ENCODE measurements at regions not wholly inside any gene's neighbourhood (a gene's known extent, or its start where the extent isn't known, plus 50 kb on each side); places are given as distances from the start of the nearest gene placed in this dataset.

DNA sequence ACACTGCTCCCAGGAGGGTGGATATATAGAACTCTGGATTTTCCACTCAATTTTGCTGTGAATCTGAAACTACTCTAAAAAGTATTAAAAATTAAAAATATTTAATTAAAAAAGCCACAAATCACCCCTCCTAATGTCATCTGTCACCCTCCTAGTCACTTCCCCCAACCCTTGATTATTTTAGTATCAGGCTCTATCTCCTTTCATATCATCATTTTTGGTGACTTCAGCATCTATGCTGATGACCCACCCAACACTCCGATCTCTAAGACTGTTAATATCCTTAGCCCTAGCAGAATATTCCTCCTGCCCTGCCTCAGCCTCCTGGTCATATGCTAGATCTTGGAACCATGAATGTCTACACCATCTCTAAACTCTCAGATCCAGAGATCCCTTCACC lies 128.3 kb upstream of the SLC1A4 start:
- H3K36me3 ChIP-seq = no peaks in the 10 kb centered on the region
- H3K4me1 ChIP-seq (replicated peaks) = peaks cover 8% of the 10 kb centered on the region
- H3K4me3 ChIP-seq = no peak overlapping the region
- H3K27me3 ChIP-seq (replicated peaks; ENCODE audit: insufficient read depth) = no peaks in the 10 kb centered on the region
- no peak overlapping the region for H3K27ac ChIP-seq
- 79% methylated on average over 1 of the region's 1 CpG for WGBS
- H3K9me3 ChIP-seq = no peaks in the 10 kb centered on the region
- DNase-seq (ENCODE audit: low spot score) = no peak
- intact Hi-C loops (cut with DNase I) = no loop called here
- TF ChIP-seq POLR2AphosphoS5 (IDR thresholded peaks at IDR 0.05) (no peak), POLR2A (IDR thresholded peaks at IDR 0.05) (no peak)
- TF ChIP-seq, protein P1, sequence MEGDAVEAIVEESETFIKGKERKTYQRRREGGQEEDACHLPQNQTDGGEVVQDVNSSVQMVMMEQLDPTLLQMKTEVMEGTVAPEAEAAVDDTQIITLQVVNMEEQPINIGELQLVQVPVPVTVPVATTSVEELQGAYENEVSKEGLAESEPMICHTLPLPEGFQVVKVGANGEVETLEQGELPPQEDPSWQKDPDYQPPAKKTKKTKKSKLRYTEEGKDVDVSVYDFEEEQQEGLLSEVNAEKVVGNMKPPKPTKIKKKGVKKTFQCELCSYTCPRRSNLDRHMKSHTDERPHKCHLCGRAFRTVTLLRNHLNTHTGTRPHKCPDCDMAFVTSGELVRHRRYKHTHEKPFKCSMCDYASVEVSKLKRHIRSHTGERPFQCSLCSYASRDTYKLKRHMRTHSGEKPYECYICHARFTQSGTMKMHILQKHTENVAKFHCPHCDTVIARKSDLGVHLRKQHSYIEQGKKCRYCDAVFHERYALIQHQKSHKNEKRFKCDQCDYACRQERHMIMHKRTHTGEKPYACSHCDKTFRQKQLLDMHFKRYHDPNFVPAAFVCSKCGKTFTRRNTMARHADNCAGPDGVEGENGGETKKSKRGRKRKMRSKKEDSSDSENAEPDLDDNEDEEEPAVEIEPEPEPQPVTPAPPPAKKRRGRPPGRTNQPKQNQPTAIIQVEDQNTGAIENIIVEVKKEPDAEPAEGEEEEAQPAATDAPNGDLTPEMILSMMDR (IDR thresholded peaks at IDR 0.05) = no peak

DNA sequence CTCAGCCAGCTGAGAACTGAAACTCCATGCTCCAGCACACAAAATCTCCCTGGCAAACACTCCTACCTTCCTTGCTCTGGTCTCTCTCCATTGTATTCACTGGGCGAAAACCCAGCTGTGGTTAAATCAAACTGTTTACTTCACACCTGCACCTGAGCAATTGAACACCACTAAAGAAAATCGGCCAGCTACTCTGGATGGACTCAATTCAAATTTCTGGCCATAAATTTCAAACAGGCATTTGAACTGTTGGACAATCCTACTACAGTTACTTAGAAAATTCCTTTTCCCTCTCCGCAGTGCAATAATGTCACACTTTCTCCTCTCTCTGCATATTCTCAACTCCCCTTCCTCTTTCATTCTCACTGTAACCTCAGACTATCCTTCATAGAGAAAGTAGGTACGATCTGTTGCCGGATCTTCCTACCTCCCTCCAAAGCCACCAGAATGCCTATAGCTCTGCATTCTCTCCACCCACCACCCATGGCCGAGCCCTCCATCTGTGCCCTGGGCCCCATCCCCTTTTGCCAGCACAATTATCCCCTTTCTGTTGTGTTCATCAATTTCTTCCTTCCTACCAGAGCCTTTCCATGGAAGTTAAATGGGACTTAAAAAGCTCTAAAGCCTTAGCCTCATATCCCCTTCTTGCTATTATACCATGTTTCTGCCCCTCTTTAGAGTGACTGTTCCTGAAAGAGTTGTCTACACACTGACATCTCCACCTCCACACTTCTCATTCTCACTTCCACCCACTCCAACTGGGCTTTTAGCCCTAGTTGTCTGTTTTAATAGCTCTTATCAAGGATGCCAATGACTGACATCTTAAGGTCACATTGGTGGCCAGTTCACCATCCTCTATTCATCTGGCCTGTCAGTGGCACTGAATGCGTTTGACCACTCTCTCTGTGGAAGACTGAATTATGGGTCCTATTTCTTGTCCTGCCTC lies 127.5 kb upstream of the SLC1A4 start:
- peak; percentile 28 for TF ChIP-seq POLR2AphosphoS5 (IDR thresholded peaks at IDR 0.05)
- TF ChIP-seq POLR2A (IDR thresholded peaks at IDR 0.05) = no peak
- 44% methylated on average over 7 of the region's 7 CpGs for WGBS
- no peak overlapping the region for H3K27ac ChIP-seq

DNA sequence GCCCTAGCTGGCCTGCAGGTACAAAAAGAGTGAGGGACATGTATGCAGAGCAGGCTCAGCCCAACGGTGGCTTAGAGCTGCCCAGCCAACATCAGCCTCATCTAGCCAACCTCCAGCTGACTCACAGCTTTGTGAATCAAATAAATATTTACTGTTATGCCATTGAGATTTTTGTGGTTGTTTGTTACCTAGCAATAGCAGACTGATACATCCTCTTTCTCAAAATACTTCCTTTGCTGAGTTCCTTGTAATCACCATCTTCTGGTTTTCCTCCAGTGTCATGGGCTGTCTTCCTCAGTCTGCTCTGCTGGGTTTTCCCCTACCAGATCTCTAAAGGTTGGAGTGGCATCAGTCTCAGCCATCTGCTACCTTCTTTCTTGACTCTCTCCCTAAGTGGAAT lies 126.6 kb upstream of the SLC1A4 start:
- no peaks in the 10 kb centered on the region for H3K27me3 ChIP-seq (replicated peaks; ENCODE audit: insufficient read depth)
- no peak overlapping the region for H3K4me3 ChIP-seq
- H3K4me1 ChIP-seq (replicated peaks) = peaks cover 11% of the 10 kb centered on the region
- intact Hi-C loops (cut with DNase I) = no loop called here
- no peaks in the 10 kb centered on the region for H3K36me3 ChIP-seq
- WGBS = 71% methylated on average over 1 of the region's 1 CpG
- no peaks in the 10 kb centered on the region for H3K9me3 ChIP-seq
- TF ChIP-seq, protein P1 (IDR thresholded peaks at IDR 0.05) = no peak
- TF ChIP-seq POLR2A (IDR thresholded peaks at IDR 0.05) (no peak), POLR2AphosphoS5 (IDR thresholded peaks at IDR 0.05) (no peak)
- DNase-seq (ENCODE audit: low spot score) = no peak
- no peak overlapping the region for H3K27ac ChIP-seq

More for the DNA sequence above, 127.5 kb upstream of the SLC1A4 start:
- no peak for DNase-seq (ENCODE audit: low spot score)
- intact Hi-C loops (cut with DNase I) = no loop called here
- H3K4me3 ChIP-seq = no peak overlapping the region
- no peaks in the 10 kb centered on the region for H3K27me3 ChIP-seq (replicated peaks; ENCODE audit: insufficient read depth)
- H3K36me3 ChIP-seq = no peaks in the 10 kb centered on the region
- no peaks in the 10 kb centered on the region for H3K9me3 ChIP-seq
- H3K4me1 ChIP-seq (replicated peaks) = peaks cover 11% of the 10 kb centered on the region

DNA sequence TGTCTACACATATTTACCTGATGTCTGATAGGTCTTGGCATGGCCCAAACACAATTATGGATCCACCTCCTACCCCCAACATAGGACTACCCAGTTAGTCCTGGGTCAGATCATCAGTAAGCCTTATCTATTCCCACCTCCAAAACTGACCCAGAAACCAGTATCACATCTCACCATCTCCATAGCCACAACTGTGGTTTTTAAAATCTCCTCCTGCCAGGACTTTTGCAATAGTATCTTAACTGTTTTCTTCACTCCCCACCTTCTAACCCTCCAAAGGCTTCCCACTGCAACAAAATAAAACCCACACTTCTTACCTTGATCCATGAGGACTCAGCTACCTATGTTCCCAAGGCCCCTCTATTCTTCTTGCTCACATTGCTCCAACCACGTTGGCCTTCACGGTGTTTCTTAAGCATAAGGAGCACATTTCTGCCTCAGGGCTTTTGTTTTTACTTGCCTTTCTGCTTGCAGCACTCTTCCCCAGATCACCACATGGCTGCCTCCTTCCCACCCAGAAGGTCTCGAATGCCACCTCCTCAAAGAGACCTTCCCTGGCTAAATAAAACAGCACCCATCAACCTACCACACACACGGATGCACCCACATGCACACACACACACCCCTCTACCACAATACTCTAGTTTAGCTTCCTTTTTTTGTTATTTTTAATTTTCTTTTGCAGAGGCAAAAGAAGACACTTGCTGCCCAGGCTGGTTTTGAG lies 125.9 kb upstream of the SLC1A4 start:
- H3K36me3 ChIP-seq = no peaks in the 10 kb centered on the region
- intact Hi-C loops (cut with DNase I) = no loop called here
- H3K9me3 ChIP-seq = no peaks in the 10 kb centered on the region
- H3K27ac ChIP-seq = no peak overlapping the region
- no peak overlapping the region for H3K4me3 ChIP-seq
- peaks cover 11% of the 10 kb centered on the region for H3K4me1 ChIP-seq (replicated peaks)
- TF ChIP-seq, protein P1 (IDR thresholded peaks at IDR 0.05) = no peak
- TF ChIP-seq POLR2AphosphoS5 (IDR thresholded peaks at IDR 0.05) (no peak), POLR2A (IDR thresholded peaks at IDR 0.05) (no peak)
- 90% methylated on average over 4 of the region's 4 CpGs for WGBS
- no peaks in the 10 kb centered on the region for H3K27me3 ChIP-seq (replicated peaks; ENCODE audit: insufficient read depth)
- no peak for DNase-seq (ENCODE audit: low spot score)

DNA sequence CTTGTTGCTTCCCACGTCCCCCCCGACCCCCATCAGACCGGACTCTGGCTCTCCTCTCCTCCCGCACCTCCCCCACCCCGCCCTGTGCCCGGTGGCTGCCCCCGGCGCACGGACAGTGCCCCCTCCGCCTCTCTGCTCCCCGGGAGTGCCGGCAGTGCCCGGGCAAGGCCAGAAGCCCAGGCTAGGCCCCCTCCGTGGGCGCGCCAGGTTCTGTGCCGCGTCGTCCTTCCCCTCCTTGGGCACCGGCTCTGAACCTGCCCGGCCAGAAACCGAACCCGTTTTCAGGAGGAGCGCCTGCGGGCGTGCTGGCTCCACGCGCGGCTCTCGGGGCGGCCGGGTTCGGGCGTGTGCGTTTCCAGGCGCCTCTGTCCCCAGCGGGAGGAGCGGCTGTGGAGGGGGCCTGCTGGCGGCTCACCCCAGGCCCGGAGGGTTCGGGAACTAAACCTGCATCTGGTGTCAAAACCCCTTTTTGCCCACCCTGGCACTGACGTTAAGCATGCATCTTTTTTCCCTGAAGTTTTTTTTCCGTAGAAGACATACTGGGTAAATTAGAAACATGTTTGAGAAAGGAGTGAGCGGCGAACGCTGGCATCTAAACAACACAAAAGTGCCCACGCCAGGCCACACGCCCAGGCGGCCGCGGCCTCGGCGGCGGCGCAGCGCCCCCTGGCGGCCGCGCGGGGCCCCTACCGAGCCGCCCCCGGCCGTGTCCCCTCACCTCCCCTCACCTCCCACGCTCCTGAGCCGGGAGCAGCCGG lies 123.9 kb upstream of the SLC1A4 start:
- peak; percentile 63 for DNase-seq (ENCODE audit: low spot score)
- peak; percentile 21 for TF ChIP-seq POLR2AphosphoS5 (IDR thresholded peaks at IDR 0.05)
- no peak for TF ChIP-seq POLR2A (IDR thresholded peaks at IDR 0.05)
- TF ChIP-seq, protein P1 (IDR thresholded peaks at IDR 0.05) = peak; percentile 73 to 99 (median 96)
- no peaks in the 10 kb centered on the region for H3K9me3 ChIP-seq
- H3K4me3 ChIP-seq = peak overlapping the region; percentile 44 to 54
- H3K36me3 ChIP-seq = no peaks in the 10 kb centered on the region
- no peaks in the 10 kb centered on the region for H3K27me3 ChIP-seq (replicated peaks; ENCODE audit: insufficient read depth)
- peak overlapping the region; percentile 86 to 87 for H3K27ac ChIP-seq
- H3K4me1 ChIP-seq (replicated peaks) = peaks cover 4% of the 10 kb centered on the region
- WGBS = under 1% methylated on average over 61 of the region's 67 CpGs
- intact Hi-C loops (cut with DNase I) = loop anchor here (2.0 to 5.0 kb wide), 4 partner anchors 33 to 342 kb away; no protein-coding TSS in a partner anchor
